Left lung (tissue), 4 donors: ENCODE measurements at regions not wholly inside any gene's neighbourhood (a gene's known extent, or its start where the extent isn't known, plus 50 kb on each side); places are given as distances from the start of the nearest gene placed in this dataset.

Source experiments
- ATAC-seq: fragments of 200-7000 bp; cut with Tn5 transposase; one replicate; pipeline ENCODE4 v1.9.1; 2020; ENCODE audit warnings: moderate library complexity
- DNase-seq, 4 donors: peaks; one replicate each; pipeline ENCODE4 v3.0.0-alpha.2; 2013 to 2020
- H3K27ac ChIP-seq, 2 donors: fragments of 200-600 bp; sonication (generic) in 1 of 2; one replicate each; pipeline versions ENCODE4 v1.5.0 to v1.8.0; 2020 to 2021
- H3K27me3 ChIP-seq, 2 donors: fragments of 200-600 bp; sonication (generic) in 1 of 2; one replicate each; pipeline versions ENCODE4 v1.5.0 to v1.8.0; 2020 to 2021
- H3K36me3 ChIP-seq, 2 donors: fragments of 200-600 bp; sonication (generic) in 1 of 2; one replicate each; pipeline versions ENCODE4 v1.5.0 to v1.8.0; 2020 to 2021
- H3K4me1 ChIP-seq, 2 donors: fragments of 200-600 bp; one replicate each; pipeline ENCODE4 v1.8.0; 2021
- H3K4me3 ChIP-seq, 2 donors: fragments of 200-600 bp; sonication (generic) in 1 of 2; one replicate each; pipeline versions ENCODE4 v1.5.0 to v1.8.0; 2020 to 2021; ENCODE audit warnings: mild to moderate bottlenecking in 1 of 2
- H3K9me3 ChIP-seq, 2 donors: fragments of 200-600 bp; sonication (generic) in 1 of 2; one replicate each; pipeline versions ENCODE4 v1.5.0 to v1.8.0; 2020 to 2021
- CTCF ChIP-seq, 2 donors: fragments of 200-600 bp; sonication (generic) in 1 of 2; IDR thresholded peaks; one replicate each; pipeline versions ENCODE4 v1.5.0 to v1.8.0; 2021; ENCODE audit warnings: antibody characterized with exemption in 2 of 2
- intact Hi-C, 2 donors: fragments of 100-400 bp; cut with DNase I; formaldehyde crosslinking; loops; one replicate each; pipeline versions ENCODE4 v1.11.2 to v1.14.2; 2022
- donor health status: DM: no; HTN: yes; CAD: no.
- donor health status: DM: no; HTN: no; CAD: no.

GRCh38 chr4:12499693-12500092, 984.4 kb downstream of the RAB28 start:
- intact Hi-C loops = no loop called here

GRCh38 chr4:12495211-12495610, 988.9 kb downstream of the RAB28 start:
- no peaks in the 10 kb centered on the region for H3K36me3 ChIP-seq
- H3K27ac ChIP-seq = no peak overlapping the region
- ATAC-seq = no peak
- no peak overlapping the region for H3K4me3 ChIP-seq
- no peaks in the 10 kb centered on the region for H3K9me3 ChIP-seq
- no peaks in the 10 kb centered on the region for H3K4me1 ChIP-seq
- intact Hi-C loops = no loop called here
- TF ChIP-seq CTCF (IDR thresholded peaks at IDR 0.05) = no peak
- no peaks in the 10 kb centered on the region for H3K27me3 ChIP-seq
- no peak for DNase-seq

More at GRCh38 chr4:12499693-12500092, 984.4 kb downstream of the RAB28 start:
- DNase-seq (peak in 1 of 4 donors; percentile 15), ATAC-seq (no peak)
- no peak overlapping the region for H3K27ac ChIP-seq
- H3K4me1 ChIP-seq = no peaks in the 10 kb centered on the region
- TF ChIP-seq CTCF (IDR thresholded peaks at IDR 0.05) = no peak
- H3K9me3 ChIP-seq = peaks cover 0 to 5% of the 10 kb centered on the region in 2 donors
- H3K36me3 ChIP-seq = no peaks in the 10 kb centered on the region
- H3K4me3 ChIP-seq = no peak overlapping the region
- no peaks in the 10 kb centered on the region for H3K27me3 ChIP-seq

GRCh38 chr4:12492730-12493393, 991.3 kb downstream of the RAB28 start:
- intact Hi-C loops = no loop called here
- H3K36me3 ChIP-seq = no peaks in the 10 kb centered on the region
- no peak for ATAC-seq
- H3K27ac ChIP-seq = no peak overlapping the region
- peaks cover 0 to 3% of the 10 kb centered on the region in 2 donors for H3K9me3 ChIP-seq
- H3K4me3 ChIP-seq = no peak overlapping the region
- TF ChIP-seq CTCF (IDR thresholded peaks at IDR 0.05) = no peak
- no peaks in the 10 kb centered on the region for H3K27me3 ChIP-seq
- DNase-seq = no peak
- H3K4me1 ChIP-seq = no peaks in the 10 kb centered on the region

- H3K4me3 ChIP-seq = no peak overlapping the region
- no peak for TF ChIP-seq CTCF (IDR thresholded peaks at IDR 0.05)
- peaks cover 0 to 18% of the 10 kb centered on the region in 2 donors for H3K9me3 ChIP-seq
- no peak overlapping the region for H3K27ac ChIP-seq
- ATAC-seq = no peak
- H3K27me3 ChIP-seq = no peaks in the 10 kb centered on the region
- no peaks in the 10 kb centered on the region for H3K4me1 ChIP-seq
- H3K36me3 ChIP-seq = no peaks in the 10 kb centered on the region
- no peak for DNase-seq
- intact Hi-C loops = no loop called here
Measured at GRCh38 chr4:12488672-12489071, 995.5 kb downstream of the RAB28 start.

- no peak for TF ChIP-seq CTCF (IDR thresholded peaks at IDR 0.05)
- Histone ChIP-seq H3K27ac (no peak overlapping the region), H3K27me3 (no peaks in the 10 kb centered on the region), H3K36me3 (no peaks in the 10 kb centered on the region), H3K4me3 (no peak overlapping the region), H3K4me1 (no peaks in the 10 kb centered on the region), H3K9me3 (peaks cover 0 to 18% of the 10 kb centered on the region in 2 donors)
- ATAC-seq (no peak), DNase-seq (peak in 1 of 4 donors; percentile 9)
- intact Hi-C loops = no loop called here
Measured at GRCh38 chr4:12487000-12487399, 997.1 kb downstream of the RAB28 start.
